Stomach (tissue), 8 donors: ENCODE measurements at regions not wholly inside any gene's neighbourhood (a gene's known extent, or its start where the extent isn't known, plus 50 kb on each side); places are given as distances from the start of the nearest gene placed in this dataset.

Experiments
- DNase-seq, 2 donors: peaks; one replicate each; pipeline versions ENCODE4 v3.0.0 to v3.0.0-alpha.2; 2013 to 2019
- H3K27ac ChIP-seq, 5 donors: fragments of 200-600 bp in 4 of 5; sonication (generic) in 4 of 5; one replicate each; pipeline ENCODE4 v1.5.1; 2013 to 2019; ENCODE audit warnings: mild to moderate bottlenecking in 1 of 5, moderate library complexity in 1 of 5
- H3K27me3 ChIP-seq, 3 donors: fragments of 200-600 bp; sonication (generic); one replicate each; pipeline ENCODE4 v1.5.1; 2017 to 2019; ENCODE audit warnings: mixed run types in 1 of 3
- H3K36me3 ChIP-seq, 4 donors: fragments of 200-600 bp; sonication (generic); 1 replicate in 3 of 4; 2 replicates in 1 of 4; pipeline ENCODE4 v1.5.1; 2016 to 2019
- H3K4me1 ChIP-seq, 4 donors: fragments of 200-600 bp; sonication (generic); one replicate each; pipeline ENCODE4 v1.5.1; 2016 to 2019
- H3K4me3 ChIP-seq, 4 donors: fragments of 200-600 bp; sonication (generic) in 3 of 4; one replicate each; pipeline ENCODE4 v1.5.1; 2016 to 2019; ENCODE audit warnings: mild to moderate bottlenecking in 1 of 4
- H3K9me3 ChIP-seq, 4 donors: fragments of 200-600 bp; sonication (generic); one replicate each; pipeline ENCODE4 v1.5.1; 2016 to 2019
- EP300 ChIP-seq: sonication (generic); formaldehyde crosslinking; IDR thresholded peaks from one replicate; pipeline ENCODE4 v1.6.1; 2017; ENCODE audit warnings: antibody characterized with exemption
- POLR2A ChIP-seq, 4 donors: fragments of 450-650 bp; IDR thresholded peaks; one replicate each; pipeline ENCODE4 v1.6.1; 2016; ENCODE audit warnings: antibody characterized with exemption in 4 of 4, control low read depth in 2 of 4, mild to moderate bottlenecking in 1 of 4, moderate library complexity in 1 of 4
- POLR2AphosphoS5 ChIP-seq, 3 donors: sonication (generic); formaldehyde crosslinking; IDR thresholded peaks; one replicate each; pipeline ENCODE4 v1.6.1; 2016; ENCODE audit warnings: antibody characterized with exemption in 3 of 3
- WGBS, 5 donors: extraction: QIAGEN DNeasy Blood & Tissue Kit in 3 of 5; methylation state at CpG; one replicate each; pipeline versions ENCODE4 v1.1.5 to v1.1.7; 2013 to 2018; 5-methylcytosine and 5-hydroxymethylcytosine counted together
- intact Hi-C: fragments of 100-400 bp; cut with DNase I; formaldehyde crosslinking; loops from one replicate; pipeline ENCODE4 v1.15.1; 2023; ENCODE audit warnings: low total_unique reads
- TF ChIP-seq, protein P1 (sequence below), 7 experiments: fragments of 450-650 bp in 4 of 7; fragments of 200-600 bp in 3 of 7; sonication (generic) in 3 of 7; IDR thresholded peaks; one replicate each; pipeline ENCODE4 v1.5.1; 2016 to 2019; ENCODE audit warnings: antibody characterized with exemption in 7 of 7, control low read depth in 2 of 7, mild to moderate bottlenecking in 1 of 7
- donor health status: healthy with polysubstance abuse.
- donor health status: Bipolar disorder and iron deficiency.
- donor health status: healthy.

DNA sequence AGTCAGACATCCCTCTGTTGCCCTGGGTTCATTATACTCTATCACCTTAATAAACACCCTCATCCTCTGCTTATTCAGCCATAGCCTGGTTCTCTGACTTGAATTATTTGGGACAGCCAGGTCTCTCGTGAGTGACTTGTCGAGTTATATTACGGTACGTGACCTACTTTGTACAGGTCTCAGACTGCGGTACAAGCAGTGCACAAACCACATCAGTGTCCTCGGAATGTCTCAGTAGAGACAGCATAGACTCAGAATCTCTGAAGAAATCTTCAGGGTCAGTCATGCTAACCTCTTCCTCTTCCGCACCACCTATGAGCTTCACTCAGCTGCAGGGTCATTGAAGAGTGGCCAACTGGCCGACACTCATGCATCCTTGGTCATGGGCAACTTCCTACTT, 860.8 kb downstream of the BCL11B start:
- H3K4me1 ChIP-seq = no peaks in the 10 kb centered on the region
- H3K9me3 ChIP-seq = no peaks in the 10 kb centered on the region
- H3K4me3 ChIP-seq = no peak overlapping the region
- H3K27me3 ChIP-seq = no peaks in the 10 kb centered on the region
- TF ChIP-seq, protein P1, sequence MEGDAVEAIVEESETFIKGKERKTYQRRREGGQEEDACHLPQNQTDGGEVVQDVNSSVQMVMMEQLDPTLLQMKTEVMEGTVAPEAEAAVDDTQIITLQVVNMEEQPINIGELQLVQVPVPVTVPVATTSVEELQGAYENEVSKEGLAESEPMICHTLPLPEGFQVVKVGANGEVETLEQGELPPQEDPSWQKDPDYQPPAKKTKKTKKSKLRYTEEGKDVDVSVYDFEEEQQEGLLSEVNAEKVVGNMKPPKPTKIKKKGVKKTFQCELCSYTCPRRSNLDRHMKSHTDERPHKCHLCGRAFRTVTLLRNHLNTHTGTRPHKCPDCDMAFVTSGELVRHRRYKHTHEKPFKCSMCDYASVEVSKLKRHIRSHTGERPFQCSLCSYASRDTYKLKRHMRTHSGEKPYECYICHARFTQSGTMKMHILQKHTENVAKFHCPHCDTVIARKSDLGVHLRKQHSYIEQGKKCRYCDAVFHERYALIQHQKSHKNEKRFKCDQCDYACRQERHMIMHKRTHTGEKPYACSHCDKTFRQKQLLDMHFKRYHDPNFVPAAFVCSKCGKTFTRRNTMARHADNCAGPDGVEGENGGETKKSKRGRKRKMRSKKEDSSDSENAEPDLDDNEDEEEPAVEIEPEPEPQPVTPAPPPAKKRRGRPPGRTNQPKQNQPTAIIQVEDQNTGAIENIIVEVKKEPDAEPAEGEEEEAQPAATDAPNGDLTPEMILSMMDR (IDR thresholded peaks at IDR 0.05) = no peak
- TF ChIP-seq POLR2A (IDR thresholded peaks at IDR 0.05) (no peak), EP300 (no peak), POLR2AphosphoS5 (IDR thresholded peaks at IDR 0.05) (no peak)
- no peak overlapping the region for H3K27ac ChIP-seq
- no peaks in the 10 kb centered on the region for H3K36me3 ChIP-seq
- DNase-seq = no peak
- 91 to 97% (median 93%) methylated on average over 8 of the region's 8 CpGs for WGBS, 5 donors
- intact Hi-C loops = no loop called here

DNA sequence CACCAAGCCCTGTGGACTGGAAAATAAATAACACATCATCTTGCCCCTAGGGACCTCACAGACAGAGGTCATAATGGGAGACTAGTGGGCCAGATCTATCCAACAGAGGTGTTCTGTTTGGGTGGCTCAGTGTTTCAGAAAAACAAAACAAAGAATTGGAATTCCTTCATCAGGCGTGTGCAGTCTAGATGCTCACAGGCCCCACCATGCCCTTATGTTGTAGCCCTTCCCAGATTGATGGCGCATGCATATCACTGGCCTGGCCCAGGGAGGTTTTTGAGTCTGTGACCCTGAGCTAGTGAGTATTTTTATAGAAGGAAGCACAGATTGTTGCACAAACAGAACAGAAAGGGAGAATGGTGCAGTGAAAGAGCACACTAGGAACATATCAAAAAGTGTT, 859.6 kb downstream of the BCL11B start:
- H3K4me3 ChIP-seq = no peak overlapping the region
- H3K9me3 ChIP-seq = peaks cover 0 to 5% (median 0%) of the 10 kb centered on the region in 4 donors
- no peak for DNase-seq
- intact Hi-C loops = no loop called here
- H3K36me3 ChIP-seq = no peaks in the 10 kb centered on the region
- TF ChIP-seq POLR2A (IDR thresholded peaks at IDR 0.05) = no peak
- no peak for TF ChIP-seq POLR2AphosphoS5 (IDR thresholded peaks at IDR 0.05)
- TF ChIP-seq, protein P1 (IDR thresholded peaks at IDR 0.05) = no peak
- 84 to 93% (median 89%) methylated on average over 2 of the region's 2 CpGs for WGBS, 5 donors
- H3K27ac ChIP-seq = no peak overlapping the region
- H3K4me1 ChIP-seq = no peaks in the 10 kb centered on the region
- H3K27me3 ChIP-seq = peaks cover 0 to 3% (median 0%) of the 10 kb centered on the region in 3 donors

DNA sequence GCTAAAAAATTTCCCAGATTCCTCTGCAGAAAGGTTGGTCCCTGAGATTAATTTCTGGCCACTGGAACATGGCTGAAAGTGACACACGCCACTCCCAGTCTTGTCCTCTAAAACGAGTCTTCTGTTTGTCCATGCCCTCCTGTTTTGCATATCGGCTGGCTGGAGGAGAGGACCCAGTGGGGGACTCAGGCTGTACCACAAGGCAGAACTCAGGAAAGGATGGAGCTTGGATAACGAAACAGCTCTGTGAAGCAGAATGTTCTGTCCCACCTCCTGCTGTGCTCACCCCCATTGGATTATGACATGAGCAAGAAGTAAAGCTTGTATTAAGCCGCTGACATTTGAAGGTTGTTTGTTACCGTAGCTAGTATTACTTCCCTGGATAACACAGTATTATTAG, 856.2 kb downstream of the BCL11B start:
- Histone ChIP-seq H3K4me3 (no peak overlapping the region), H3K27ac (no peak overlapping the region), H3K9me3 (peaks cover 0 to 5% (median 0%) of the 10 kb centered on the region in 4 donors), H3K36me3 (no peaks in the 10 kb centered on the region), H3K4me1 (no peaks in the 10 kb centered on the region), H3K27me3 (peaks cover 0 to 3% (median 0%) of the 10 kb centered on the region in 3 donors)
- intact Hi-C loops = no loop called here
- WGBS, 5 donors = 67 to 74% (median 71%) methylated on average over 6 of the region's 6 CpGs
- DNase-seq = no peak
- TF ChIP-seq POLR2A (IDR thresholded peaks at IDR 0.05) (no peak), POLR2AphosphoS5 (IDR thresholded peaks at IDR 0.05) (no peak), EP300 (no peak)
- TF ChIP-seq, protein P1 (IDR thresholded peaks at IDR 0.05) = no peak

DNA sequence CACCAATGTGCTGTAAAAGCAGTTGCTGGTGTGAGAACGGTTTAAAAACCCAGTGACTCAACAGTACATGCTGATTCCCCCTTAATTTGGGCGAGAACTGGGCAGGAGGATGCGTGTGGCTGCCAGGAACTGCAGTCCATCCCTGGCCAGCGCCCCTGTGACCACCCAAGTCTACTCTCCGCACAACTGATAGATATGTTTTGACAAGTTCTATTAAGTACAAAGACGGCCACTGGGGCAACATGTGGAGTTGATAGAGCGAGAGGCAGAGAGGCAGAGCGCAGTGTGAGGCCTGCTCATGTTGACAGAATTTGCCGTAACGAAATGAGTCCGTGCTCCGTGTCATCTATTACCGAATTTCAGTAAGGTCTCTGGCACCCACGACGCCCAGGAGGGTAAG, 855.0 kb downstream of the BCL11B start:
- peaks cover 0 to 5% (median 0%) of the 10 kb centered on the region in 4 donors for H3K9me3 ChIP-seq
- no peak overlapping the region for H3K4me3 ChIP-seq
- DNase-seq = no peak
- TF ChIP-seq POLR2A (IDR thresholded peaks at IDR 0.05) = no peak
- TF ChIP-seq, protein P1 (IDR thresholded peaks at IDR 0.05) = no peak
- TF ChIP-seq POLR2AphosphoS5 (IDR thresholded peaks at IDR 0.05) = no peak
- TF ChIP-seq EP300 = no peak
- H3K36me3 ChIP-seq = no peaks in the 10 kb centered on the region
- peaks cover 0 to 3% (median 0%) of the 10 kb centered on the region in 3 donors for H3K27me3 ChIP-seq
- intact Hi-C loops = no loop called here
- H3K4me1 ChIP-seq = no peaks in the 10 kb centered on the region
- 79 to 88% (median 86%) methylated on average over 15 of the region's 15 CpGs for WGBS, 5 donors
- no peak overlapping the region for H3K27ac ChIP-seq
